ENCODE measurements at regions not wholly inside any gene's neighbourhood (a gene's known extent, or its start where the extent isn't known, plus 50 kb on each side); places are given as distances from the start of the nearest gene placed in this dataset.

DNA sequence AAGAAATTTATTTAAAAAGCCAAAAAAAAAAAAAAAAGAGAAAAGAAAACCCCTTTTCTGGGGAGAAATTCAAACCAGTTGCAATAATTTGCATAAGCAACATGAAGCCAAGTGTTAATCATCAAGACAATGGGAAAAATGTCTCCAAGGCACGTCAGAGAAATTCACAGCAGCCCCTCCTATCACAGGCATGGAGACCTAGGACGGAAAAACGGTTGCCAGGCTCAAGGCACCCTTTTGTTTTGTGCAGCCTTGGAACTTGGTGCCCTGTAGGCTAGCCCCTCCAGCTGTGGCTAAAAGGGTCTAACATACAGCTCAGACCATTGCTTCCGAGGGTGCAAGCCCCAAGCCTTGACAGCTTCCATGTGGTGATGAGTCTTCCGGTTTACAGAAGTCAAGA lies 509.2 kb upstream of the SOX11 start (continued):
- TF ChIP-seq RORA (CRISPR knock-in tag; IDR thresholded peaks at IDR 0.05): no peak
- TF ChIP-seq, protein P1, sequence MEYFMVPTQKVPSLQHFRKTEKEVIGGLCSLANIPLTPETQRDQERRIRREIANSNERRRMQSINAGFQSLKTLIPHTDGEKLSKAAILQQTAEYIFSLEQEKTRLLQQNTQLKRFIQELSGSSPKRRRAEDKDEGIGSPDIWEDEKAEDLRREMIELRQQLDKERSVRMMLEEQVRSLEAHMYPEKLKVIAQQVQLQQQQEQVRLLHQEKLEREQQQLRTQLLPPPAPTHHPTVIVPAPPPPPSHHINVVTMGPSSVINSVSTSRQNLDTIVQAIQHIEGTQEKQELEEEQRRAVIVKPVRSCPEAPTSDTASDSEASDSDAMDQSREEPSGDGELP (IDR thresholded peaks at IDR 0.05; ENCODE audit: borderline replicate concordance, low read depth): no peak
- TF ChIP-seq, protein P2, sequence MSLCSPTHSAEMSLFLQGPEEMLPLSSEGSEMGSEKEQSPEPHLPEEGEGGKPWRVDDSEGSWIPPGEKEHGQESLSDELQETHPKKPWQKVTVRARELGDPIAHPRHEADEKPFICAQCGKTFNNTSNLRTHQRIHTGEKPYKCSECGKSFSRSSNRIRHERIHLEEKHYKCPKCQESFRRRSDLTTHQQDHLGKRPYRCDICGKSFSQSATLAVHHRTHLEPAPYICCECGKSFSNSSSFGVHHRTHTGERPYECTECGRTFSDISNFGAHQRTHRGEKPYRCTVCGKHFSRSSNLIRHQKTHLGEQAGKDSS (CRISPR knock-in tag; IDR thresholded peaks at IDR 0.05; ENCODE audit: borderline replicate concordance, low read depth): no peak
- TF ChIP-seq NR3C1 (CRISPR knock-in tag; IDR thresholded peaks at IDR 0.05): no peak

DNA sequence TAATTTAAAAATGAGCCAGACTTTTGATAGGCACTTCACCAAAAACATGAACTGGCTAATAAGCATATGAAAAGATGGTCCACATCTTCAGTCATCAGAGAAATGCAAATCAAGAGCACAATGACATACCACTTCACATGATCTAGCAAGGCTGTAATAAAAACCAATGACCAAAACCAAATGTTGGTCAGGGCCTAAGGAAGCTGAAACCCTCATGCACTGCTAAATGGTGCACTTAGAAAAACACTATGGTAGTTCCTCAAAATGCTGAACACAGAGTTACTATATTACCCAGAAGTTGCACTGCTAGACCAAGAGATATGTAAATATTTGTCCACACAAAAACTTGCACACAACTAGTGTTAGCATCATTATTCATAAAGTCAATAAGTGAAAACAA lies 504.9 kb upstream of the SOX11 start:
- Histone ChIP-seq H3K36me3 (replicated peaks in 1 of 2; ENCODE audit: control insufficient read depth in 1 of 2, insufficient read depth in 2 of 2, low read length in 2 of 2) (no peaks in the 10 kb centered on the region), H3K4me3 (replicated peaks in 1 of 3; ENCODE audit: insufficient read depth in 1 of 3, low read depth in 2 of 3, low read length in 3 of 3) (no peak overlapping the region), H3K9me3 (ENCODE audit: low read length) (peaks cover 82% of the 10 kb centered on the region), H3K27ac (ENCODE audit: extremely low read length, insufficient read depth, low read length) (no peak overlapping the region), H2AFZ (ENCODE audit: low read length) (no peak overlapping the region), H3K9ac (ENCODE audit: insufficient read depth, low read depth, low read length) (no peak overlapping the region), H3K79me2 (ENCODE audit: insufficient read depth, low read length) (no peaks in the 10 kb centered on the region), H4K20me1 (ENCODE audit: insufficient read depth, low read length) (no peaks in the 10 kb centered on the region), H3K27me3 (ENCODE audit: control insufficient read depth in 1 of 2, insufficient read depth in 2 of 2, low read length in 2 of 2) (no peaks in the 10 kb centered on the region), H3K4me2 (ENCODE audit: low read depth, low read length) (no peak overlapping the region), H3K4me1 (ENCODE audit: insufficient read depth, low read length) (no peaks in the 10 kb centered on the region)
- POLR2A ChIA-PET: no interaction called here
- no TSS peak for BruUV-seq (replicated peaks)
- TF ChIP-seq ZNF766 (CRISPR knock-in tag; IDR thresholded peaks at IDR 0.05; ENCODE audit: borderline replicate concordance): no peak
- TF ChIP-seq ZFYVE20 (CRISPR knock-in tag; IDR thresholded peaks at IDR 0.05; ENCODE audit: borderline replicate concordance, low read depth): no peak
- TF ChIP-seq NCOA1 (CRISPR knock-in tag; IDR thresholded peaks at IDR 0.05): no peak
- no peak for ATAC-seq
- CTCF ChIA-PET (ENCODE audit: low intra/inter-chr PET ratio, low total read pairs): no interaction called here
- intact Hi-C loops (cut with micrococcal nuclease; ENCODE audit: unreplicated experiment) (no loop called here), in situ Hi-C loops (cut with HindIII; ENCODE audit: extremely low pct_ligation_motif_present, low pct_unique_long_range_greater_than_20kb) (no loop called here)
- no peak for DNase-seq (ENCODE audit: low spot score)
- no peak for FAIRE-seq
